ENCODE measurements at regions not wholly inside any gene's neighbourhood (a gene's known extent, or its start where the extent isn't known, plus 50 kb on each side); places are given as distances from the start of the nearest gene placed in this dataset.

DNA sequence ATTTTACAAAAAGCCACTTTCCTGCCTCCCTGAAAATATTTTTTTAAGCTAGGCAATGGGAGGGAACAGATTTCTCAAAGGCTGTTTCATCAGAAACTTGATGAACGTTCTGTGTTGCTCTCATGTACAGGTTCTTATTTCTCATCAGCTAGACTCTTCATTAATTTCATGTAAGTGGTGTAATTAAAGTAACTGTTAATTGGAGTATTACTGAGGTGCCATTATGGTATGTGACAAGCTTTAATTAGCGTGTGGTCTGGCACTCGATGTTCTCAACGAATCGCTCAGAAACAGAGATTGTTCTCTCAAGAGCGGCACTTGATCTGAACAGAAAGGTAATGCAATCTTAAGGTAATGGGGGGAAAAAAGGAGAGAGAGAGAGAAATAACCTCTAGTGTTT lies 81.9 kb upstream of the MYCN start:
- no peak for ATAC-seq
- TF ChIP-seq ISL1 (CRISPR knock-in tag; IDR thresholded peaks at IDR 0.05) = no peak
- TF ChIP-seq ZNF70 (CRISPR knock-in tag; IDR thresholded peaks at IDR 0.05) = no peak
- TF ChIP-seq RARB (CRISPR knock-in tag; IDR thresholded peaks at IDR 0.05) = no peak
- TF ChIP-seq ARNTL (CRISPR knock-in tag; IDR thresholded peaks at IDR 0.05; ENCODE audit: borderline replicate concordance, low read depth) = no peak
- TF ChIP-seq ZC3H10 (CRISPR knock-in tag; IDR thresholded peaks at IDR 0.05) = no peak
- TF ChIP-seq ZNF565 (CRISPR knock-in tag; conservative IDR thresholded peaks at IDR 0.05; ENCODE audit: low read depth) = no peak
- TF ChIP-seq BACH2 (CRISPR knock-in tag; IDR thresholded peaks at IDR 0.05; ENCODE audit: borderline replicate concordance) = no peak
- TF ChIP-seq PPARA (CRISPR knock-in tag; IDR thresholded peaks at IDR 0.05; ENCODE audit: borderline replicate concordance) = no peak
- TF ChIP-seq, protein P1, sequence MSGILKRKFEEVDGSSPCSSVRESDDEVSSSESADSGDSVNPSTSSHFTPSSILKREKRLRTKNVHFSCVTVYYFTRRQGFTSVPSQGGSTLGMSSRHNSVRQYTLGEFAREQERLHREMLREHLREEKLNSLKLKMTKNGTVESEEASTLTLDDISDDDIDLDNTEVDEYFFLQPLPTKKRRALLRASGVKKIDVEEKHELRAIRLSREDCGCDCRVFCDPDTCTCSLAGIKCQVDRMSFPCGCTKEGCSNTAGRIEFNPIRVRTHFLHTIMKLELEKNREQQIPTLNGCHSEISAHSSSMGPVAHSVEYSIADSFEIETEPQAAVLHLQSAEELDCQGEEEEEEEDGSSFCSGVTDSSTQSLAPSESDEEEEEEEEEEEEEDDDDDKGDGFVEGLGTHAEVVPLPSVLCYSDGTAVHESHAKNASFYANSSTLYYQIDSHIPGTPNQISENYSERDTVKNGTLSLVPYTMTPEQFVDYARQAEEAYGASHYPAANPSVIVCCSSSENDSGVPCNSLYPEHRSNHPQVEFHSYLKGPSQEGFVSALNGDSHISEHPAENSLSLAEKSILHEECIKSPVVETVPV (CRISPR knock-in tag; IDR thresholded peaks at IDR 0.05) = no peak
- no peak for TF ChIP-seq SNAI2 (CRISPR knock-in tag; IDR thresholded peaks at IDR 0.05)
- TF ChIP-seq ZFP30 (CRISPR knock-in tag; IDR thresholded peaks at IDR 0.05) = no peak
- TF ChIP-seq ZNF8 (CRISPR knock-in tag; IDR thresholded peaks at IDR 0.05) = no peak
- TF ChIP-seq ZFP3 (CRISPR knock-in tag; IDR thresholded peaks at IDR 0.05) = no peak
- no peak for TF ChIP-seq TCF4 (CRISPR knock-in tag; IDR thresholded peaks at IDR 0.05; ENCODE audit: borderline replicate concordance)
- TF ChIP-seq TOX (CRISPR knock-in tag; IDR thresholded peaks at IDR 0.05; ENCODE audit: borderline replicate concordance) = no peak
- TF ChIP-seq PATZ1 (CRISPR knock-in tag; IDR thresholded peaks at IDR 0.05; ENCODE audit: borderline replicate concordance) = no peak

- no peak for TF ChIP-seq ZFP30 (CRISPR knock-in tag; IDR thresholded peaks at IDR 0.05)
- TF ChIP-seq GLIS3 (CRISPR knock-in tag; IDR thresholded peaks at IDR 0.05) = no peak
- TF ChIP-seq ZC3H10 (CRISPR knock-in tag; IDR thresholded peaks at IDR 0.05) = no peak
- no peak for ATAC-seq
These were observed 80.2 kb upstream of the MYCN start for GRCh38 chr2:15860051-15860663.

GRCh38 chr2:15860760-15861159 lies 79.6 kb upstream of the MYCN start:
- ATAC-seq = no peak
- TF ChIP-seq ZFP3 (CRISPR knock-in tag; IDR thresholded peaks at IDR 0.05) = no peak
- no peak for TF ChIP-seq ESRRG (CRISPR knock-in tag; IDR thresholded peaks at IDR 0.05)
- no peak for TF ChIP-seq PPARA (CRISPR knock-in tag; IDR thresholded peaks at IDR 0.05; ENCODE audit: borderline replicate concordance)
- TF ChIP-seq ZNF8 (CRISPR knock-in tag; IDR thresholded peaks at IDR 0.05) = no peak
- TF ChIP-seq ZFP30 (CRISPR knock-in tag; IDR thresholded peaks at IDR 0.05) = no peak

DNA sequence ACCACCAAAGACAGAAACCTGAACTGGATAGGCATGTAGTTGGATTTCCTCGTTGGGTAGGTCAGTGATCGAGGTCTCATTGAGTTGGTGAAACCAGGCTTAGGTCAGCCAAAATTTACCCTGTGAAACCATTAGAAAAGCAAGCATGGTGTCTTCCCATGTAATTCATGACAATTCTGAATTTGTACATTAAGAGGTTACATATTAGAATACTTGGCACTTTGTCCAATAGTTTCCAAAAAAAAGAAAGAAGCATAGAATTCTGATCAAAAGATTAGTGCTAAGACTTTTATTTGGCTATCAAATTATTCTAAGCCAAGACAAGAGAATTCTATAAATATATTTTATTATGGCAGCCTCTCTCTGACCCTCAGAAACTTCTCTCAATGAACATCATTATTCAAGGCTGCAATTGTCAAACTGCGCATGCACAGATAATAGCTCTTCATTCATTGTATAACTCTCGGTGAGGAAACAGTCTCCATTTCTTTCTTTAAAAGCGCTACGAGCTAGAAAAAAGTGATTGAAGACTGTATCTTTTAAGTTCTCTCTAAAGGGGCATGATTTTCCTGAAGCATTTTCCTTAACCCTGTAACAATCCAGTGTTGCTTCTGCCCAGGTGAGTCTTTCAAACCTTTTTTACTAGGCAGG lies 79.1 kb upstream of the MYCN start:
- TF ChIP-seq ESRRG (CRISPR knock-in tag; IDR thresholded peaks at IDR 0.05) (no peak), RARB (CRISPR knock-in tag; IDR thresholded peaks at IDR 0.05) (no peak), ISL1 (CRISPR knock-in tag; IDR thresholded peaks at IDR 0.05) (no peak), ZNF8 (CRISPR knock-in tag; IDR thresholded peaks at IDR 0.05) (no peak), BACH2 (CRISPR knock-in tag; IDR thresholded peaks at IDR 0.05; ENCODE audit: borderline replicate concordance) (no peak), ZFP3 (CRISPR knock-in tag; IDR thresholded peaks at IDR 0.05) (no peak), TCF4 (CRISPR knock-in tag; IDR thresholded peaks at IDR 0.05; ENCODE audit: borderline replicate concordance) (no peak), GLIS3 (CRISPR knock-in tag; IDR thresholded peaks at IDR 0.05) (no peak), PPARA (CRISPR knock-in tag; IDR thresholded peaks at IDR 0.05; ENCODE audit: borderline replicate concordance) (no peak), ZFP30 (CRISPR knock-in tag; IDR thresholded peaks at IDR 0.05) (no peak), TSHZ2 (CRISPR knock-in tag; IDR thresholded peaks at IDR 0.05) (no peak), PATZ1 (CRISPR knock-in tag; IDR thresholded peaks at IDR 0.05; ENCODE audit: borderline replicate concordance) (no peak), CSDC2 (CRISPR knock-in tag; IDR thresholded peaks at IDR 0.05) (no peak)
- TF ChIP-seq, protein P2, sequence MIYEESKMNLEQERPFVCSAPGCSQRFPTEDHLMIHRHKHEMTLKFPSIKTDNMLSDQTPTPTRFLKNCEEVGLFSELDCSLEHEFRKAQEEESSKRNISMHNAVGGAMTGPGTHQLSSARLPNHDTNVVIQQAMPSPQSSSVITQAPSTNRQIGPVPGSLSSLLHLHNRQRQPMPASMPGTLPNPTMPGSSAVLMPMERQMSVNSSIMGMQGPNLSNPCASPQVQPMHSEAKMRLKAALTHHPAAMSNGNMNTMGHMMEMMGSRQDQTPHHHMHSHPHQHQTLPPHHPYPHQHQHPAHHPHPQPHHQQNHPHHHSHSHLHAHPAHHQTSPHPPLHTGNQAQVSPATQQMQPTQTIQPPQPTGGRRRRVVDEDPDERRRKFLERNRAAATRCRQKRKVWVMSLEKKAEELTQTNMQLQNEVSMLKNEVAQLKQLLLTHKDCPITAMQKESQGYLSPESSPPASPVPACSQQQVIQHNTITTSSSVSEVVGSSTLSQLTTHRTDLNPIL (CRISPR knock-in tag; IDR thresholded peaks at IDR 0.05; ENCODE audit: low read depth) = no peak
- no peak for ATAC-seq
